ENCODE measurements at regions not wholly inside any gene's neighbourhood (a gene's known extent, or its start where the extent isn't known, plus 50 kb on each side); places are given as distances from the start of the nearest gene placed in this dataset.

DNA sequence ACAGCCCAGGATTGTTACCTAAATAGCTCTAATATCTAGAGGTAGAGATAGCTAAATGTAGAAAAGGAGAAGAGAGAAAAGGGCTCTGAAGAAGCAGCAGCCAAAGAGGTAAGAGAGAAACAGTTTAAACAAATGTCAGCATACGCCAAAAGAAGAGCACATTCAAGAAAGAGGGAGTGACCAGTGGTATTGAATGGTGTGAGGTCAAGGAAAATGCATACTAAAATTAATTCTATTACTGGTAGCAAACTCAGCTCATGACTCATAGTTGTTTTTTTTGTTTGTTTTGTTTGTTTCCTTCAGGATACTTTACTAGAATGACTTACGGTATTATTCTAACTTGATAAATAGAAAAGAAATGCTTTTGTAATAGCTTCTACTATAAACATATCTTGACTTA is 86.5 kb upstream of the FXR1 start:
- Histone ChIP-seq H3K27me3 (no peaks in the 10 kb centered on the region), H3K4me3 (no peak overlapping the region), H3K4me1 (no peaks in the 10 kb centered on the region), H3K27ac (no peak overlapping the region), H3K9me3 (no peaks in the 10 kb centered on the region), H3K36me3 (no peaks in the 10 kb centered on the region)
- no peak for DNase-seq (ENCODE audit: low spot score)
- no peak for TF ChIP-seq CTCF (IDR thresholded peaks at IDR 0.05)

DNA sequence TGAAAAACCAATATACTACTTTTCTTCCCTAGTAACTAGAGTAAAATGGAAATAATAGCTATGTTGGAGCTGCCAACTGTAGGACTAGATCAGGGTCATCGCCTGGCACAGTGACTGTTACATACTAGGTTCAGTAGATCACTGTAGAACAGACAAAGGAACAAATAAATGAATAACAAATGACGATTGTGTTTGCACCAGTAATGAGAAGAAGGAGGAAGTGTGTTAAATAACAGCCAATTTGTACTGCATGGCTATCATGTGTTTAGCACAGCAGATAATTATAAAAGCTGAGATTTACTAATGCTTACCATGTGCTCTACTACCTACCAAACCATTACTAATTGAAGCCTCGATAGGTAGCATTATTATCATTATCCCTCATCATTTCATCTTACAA is 85.3 kb upstream of the FXR1 start:
- no peak overlapping the region for H3K4me3 ChIP-seq
- DNase-seq (ENCODE audit: low spot score), result no peak
- no peaks in the 10 kb centered on the region for H3K36me3 ChIP-seq
- no peaks in the 10 kb centered on the region for H3K4me1 ChIP-seq
- no peak for TF ChIP-seq CTCF (IDR thresholded peaks at IDR 0.05)
- H3K9me3 ChIP-seq, result no peaks in the 10 kb centered on the region
- no peak overlapping the region for H3K27ac ChIP-seq
- no peaks in the 10 kb centered on the region for H3K27me3 ChIP-seq

DNA sequence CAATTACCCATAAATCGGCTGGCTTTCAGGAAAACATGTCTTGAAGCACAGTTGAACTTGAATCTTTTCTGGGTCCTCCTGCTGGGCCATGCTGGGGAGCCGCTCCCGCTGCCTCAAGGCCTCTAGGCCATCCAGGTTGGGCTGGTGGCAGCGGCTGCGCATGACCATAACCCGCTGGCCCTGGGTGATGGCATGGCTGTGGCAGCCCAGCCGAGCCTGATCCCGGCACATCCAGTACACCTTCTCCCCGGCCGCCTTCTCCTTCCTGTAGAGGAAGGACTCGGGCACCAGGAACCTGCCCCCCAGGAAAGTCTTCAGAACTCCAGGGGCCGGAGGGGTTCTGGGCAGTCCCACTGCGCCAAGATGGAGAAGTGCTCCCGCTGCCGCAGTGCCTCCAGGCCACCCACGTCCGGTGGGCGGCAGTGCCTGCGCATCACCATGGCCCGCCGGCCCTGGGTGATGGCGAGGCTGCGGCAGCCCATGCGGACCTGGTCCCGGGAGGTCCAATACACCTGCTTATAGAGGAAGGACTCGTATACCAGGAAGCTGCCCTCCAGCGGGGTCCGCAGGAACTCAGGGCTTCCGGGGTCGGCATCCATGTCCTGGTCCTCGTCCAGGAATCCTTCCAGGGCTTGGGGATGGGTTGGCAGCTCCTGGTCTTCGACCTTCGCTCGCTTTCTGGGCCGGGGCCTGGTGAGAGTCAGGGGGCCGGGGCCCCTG is 84.3 kb upstream of the FXR1 start:
- Histone ChIP-seq H3K36me3 (no peaks in the 10 kb centered on the region), H3K27me3 (no peaks in the 10 kb centered on the region), H3K27ac (no peak overlapping the region), H3K9me3 (no peaks in the 10 kb centered on the region), H3K4me3 (no peak overlapping the region), H3K4me1 (no peaks in the 10 kb centered on the region)
- no peak for TF ChIP-seq CTCF (IDR thresholded peaks at IDR 0.05)
- no peak for DNase-seq (ENCODE audit: low spot score)

GRCh38 chr3:180828723-180829408 is 83.6 kb upstream of the FXR1 start:
- no peaks in the 10 kb centered on the region for H3K36me3 ChIP-seq
- H3K27me3 ChIP-seq, result no peaks in the 10 kb centered on the region
- H3K4me1 ChIP-seq, result no peaks in the 10 kb centered on the region
- H3K9me3 ChIP-seq, result no peaks in the 10 kb centered on the region
- TF ChIP-seq CTCF (IDR thresholded peaks at IDR 0.05), result no peak
- no peak overlapping the region for H3K4me3 ChIP-seq
- no peak for DNase-seq (ENCODE audit: low spot score)
- no peak overlapping the region for H3K27ac ChIP-seq

- Histone ChIP-seq H3K27ac (no peak overlapping the region), H3K27me3 (no peaks in the 10 kb centered on the region), H3K36me3 (no peaks in the 10 kb centered on the region), H3K4me3 (no peak overlapping the region), H3K9me3 (no peaks in the 10 kb centered on the region), H3K4me1 (no peaks in the 10 kb centered on the region)
- TF ChIP-seq CTCF (IDR thresholded peaks at IDR 0.05), result no peak
- no peak for DNase-seq (ENCODE audit: low spot score)
Measured at GRCh38 chr3:180829409-180830405, 82.8 kb upstream of the FXR1 start.
